SU-DHL-6 (cell line): ENCODE measurements at regions not wholly inside any gene's neighbourhood (a gene's known extent, or its start where the extent isn't known, plus 50 kb on each side); places are given as distances from the start of the nearest gene placed in this dataset.

Source experiments
- H2AFZ ChIP-seq: fragments of 200-600 bp; sonication (generic); 2 replicates; pipeline ENCODE4 v1.6.1; 2014; ENCODE audit warnings: low read depth, mild to moderate bottlenecking, moderate library complexity, mixed read lengths, antibody characterized with exemption, low read length; ENCODE audit not compliant: severe bottlenecking
- H3F3A ChIP-seq: fragments of 200-600 bp; shearing (Covaris generic); 2 replicates; pipeline ENCODE4 v1.6.0; 2016; ENCODE audit warnings: antibody characterized with exemption, mild to moderate bottlenecking; ENCODE audit not compliant: insufficient read depth
- H3K27ac ChIP-seq: fragments of 200-600 bp; sonication (generic); 2 replicates; pipeline ENCODE4 v1.5.1; 2016; ENCODE audit warnings: low read depth, mild to moderate bottlenecking, low read length, moderate library complexity, mixed read lengths
- H3K27me3 ChIP-seq: fragments of 200-600 bp; sonication (generic), shearing (Covaris generic); 2 replicates; pipeline ENCODE4 v1.6.0; 2014; ENCODE audit warnings: mild to moderate bottlenecking, low read length
- H3K36me3 ChIP-seq: fragments of 200-600 bp; sonication (generic); 2 replicates; pipeline ENCODE4 v1.6.1; 2014; ENCODE audit warnings: mild to moderate bottlenecking, low read length, mixed read lengths
- H3K4me2 ChIP-seq: fragments of 300-600, 200-600 bp; shearing (Covaris generic), sonication (generic); 2 replicates; pipeline ENCODE4 v1.6.0; 2014; ENCODE audit warnings: low read length, low read depth, mild to moderate bottlenecking; ENCODE audit not compliant: poor library complexity, severe bottlenecking
- H3K4me3 ChIP-seq: fragments of 200-600 bp; sonication (generic); 2 replicates; pipeline ENCODE4 v1.5.1; 2014; ENCODE audit warnings: antibody characterized with exemption, low read length, mild to moderate bottlenecking, mixed read lengths; ENCODE audit not compliant: insufficient read depth, poor library complexity, severe bottlenecking
- H3K79me2 ChIP-seq: fragments of 200-600 bp; sonication (generic); 2 replicates; pipeline ENCODE4 v1.6.1; 2014; ENCODE audit warnings: mild to moderate bottlenecking, low read length, moderate library complexity; ENCODE audit not compliant: insufficient read depth
- H3K9ac ChIP-seq: fragments of 200-600 bp; sonication (generic); 2 replicates; pipeline ENCODE4 v1.7.0; 2014; ENCODE audit warnings: mild to moderate bottlenecking, low read length
- H3K9me2 ChIP-seq: fragments of 200-600 bp; sonication (generic); replicated peaks from 2 replicates; pipeline ENCODE4 v1.6.1; 2014; ENCODE audit warnings: low read length; ENCODE audit not compliant: insufficient read depth
- H3K9me3 ChIP-seq: fragments of 200-600 bp; sonication (generic); 2 replicates; pipeline ENCODE4 v1.6.1; 2014; ENCODE audit warnings: low read length, mixed read lengths; ENCODE audit not compliant: insufficient read depth
- H4K20me1 ChIP-seq: fragments of 200-600 bp; sonication (generic); 2 replicates; pipeline ENCODE4 v1.6.1; 2014; ENCODE audit warnings: low read depth, mild to moderate bottlenecking, antibody characterized with exemption, low read length, moderate library complexity, mixed read lengths
- EZH2phosphoT487 ChIP-seq: fragments of 200-600 bp; sonication (generic), shearing (Covaris generic); conservative IDR thresholded peaks from 2 replicates; pipeline ENCODE4 v1.6.1; 2018; ENCODE audit warnings: mild to moderate bottlenecking, antibody characterized with exemption, low read length, moderate library complexity, mixed read lengths
- TF ChIP-seq, protein P1 (sequence below): fragments of 200-600 bp; sonication (generic); IDR thresholded peaks from one replicate; pipeline ENCODE4 v1.5.1; 2017; ENCODE audit warnings: antibody characterized with exemption, mild to moderate bottlenecking, low read length, moderate library complexity; ENCODE audit not compliant: insufficient read depth, poor library complexity, severe bottlenecking

DNA sequence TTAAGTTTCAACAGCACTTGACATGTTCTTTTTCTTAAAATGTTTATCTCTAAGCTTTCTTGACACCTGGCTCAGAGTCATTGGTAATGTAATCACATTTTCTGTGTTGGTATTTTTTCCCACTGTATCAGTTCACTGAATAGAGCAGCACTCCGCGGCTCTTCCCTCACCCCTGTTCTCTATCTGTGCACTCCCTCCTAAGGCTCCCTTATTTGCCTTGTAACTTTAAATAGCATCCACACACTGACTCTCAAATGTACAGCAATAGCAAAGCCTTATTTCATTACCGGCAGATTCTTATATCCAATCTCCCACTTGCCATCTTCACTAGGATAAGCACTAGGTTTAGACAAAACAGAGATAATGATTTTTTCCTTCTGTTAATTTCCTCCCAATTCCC, 935.5 kb upstream of the SLC10A2 start:
- Histone ChIP-seq H3K4me2 (no peak overlapping the region), H3K9ac (no peak overlapping the region), H3F3A (no peaks in the 10 kb centered on the region), H3K4me3 (no peak overlapping the region), H2AFZ (no peak overlapping the region), H3K36me3 (no peaks in the 10 kb centered on the region), H3K9me3 (no peaks in the 10 kb centered on the region), H3K27me3 (no peaks in the 10 kb centered on the region), H3K27ac (no peak overlapping the region), H3K9me2 (no peaks in the 10 kb centered on the region), H3K79me2 (no peaks in the 10 kb centered on the region), H4K20me1 (no peaks in the 10 kb centered on the region)
- TF ChIP-seq, protein P1, sequence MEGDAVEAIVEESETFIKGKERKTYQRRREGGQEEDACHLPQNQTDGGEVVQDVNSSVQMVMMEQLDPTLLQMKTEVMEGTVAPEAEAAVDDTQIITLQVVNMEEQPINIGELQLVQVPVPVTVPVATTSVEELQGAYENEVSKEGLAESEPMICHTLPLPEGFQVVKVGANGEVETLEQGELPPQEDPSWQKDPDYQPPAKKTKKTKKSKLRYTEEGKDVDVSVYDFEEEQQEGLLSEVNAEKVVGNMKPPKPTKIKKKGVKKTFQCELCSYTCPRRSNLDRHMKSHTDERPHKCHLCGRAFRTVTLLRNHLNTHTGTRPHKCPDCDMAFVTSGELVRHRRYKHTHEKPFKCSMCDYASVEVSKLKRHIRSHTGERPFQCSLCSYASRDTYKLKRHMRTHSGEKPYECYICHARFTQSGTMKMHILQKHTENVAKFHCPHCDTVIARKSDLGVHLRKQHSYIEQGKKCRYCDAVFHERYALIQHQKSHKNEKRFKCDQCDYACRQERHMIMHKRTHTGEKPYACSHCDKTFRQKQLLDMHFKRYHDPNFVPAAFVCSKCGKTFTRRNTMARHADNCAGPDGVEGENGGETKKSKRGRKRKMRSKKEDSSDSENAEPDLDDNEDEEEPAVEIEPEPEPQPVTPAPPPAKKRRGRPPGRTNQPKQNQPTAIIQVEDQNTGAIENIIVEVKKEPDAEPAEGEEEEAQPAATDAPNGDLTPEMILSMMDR, result no peak

DNA sequence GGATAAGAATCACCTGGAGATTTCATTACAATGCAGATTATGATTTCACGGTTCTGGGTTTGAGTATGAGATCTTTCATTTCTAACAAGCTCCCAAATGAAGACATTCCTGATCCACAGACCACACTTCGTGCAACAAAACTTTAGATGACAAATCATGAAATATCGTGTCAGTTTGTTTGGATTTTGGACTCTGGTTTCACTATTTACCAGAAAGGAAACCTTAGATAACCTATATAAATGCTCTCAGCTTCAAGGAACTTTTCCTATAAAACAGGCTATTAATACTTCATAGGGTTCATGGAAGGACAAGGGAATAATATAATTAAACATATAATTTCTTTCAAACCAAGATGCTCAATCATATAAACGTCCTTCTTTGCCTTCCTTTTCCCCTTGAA, 930.5 kb upstream of the SLC10A2 start:
- Histone ChIP-seq H3K4me2 (no peak overlapping the region), H3K27ac (no peak overlapping the region), H4K20me1 (no peaks in the 10 kb centered on the region), H3K9me2 (no peaks in the 10 kb centered on the region), H3K4me3 (no peak overlapping the region), H3K9ac (no peak overlapping the region), H3K79me2 (no peaks in the 10 kb centered on the region), H3K36me3 (no peaks in the 10 kb centered on the region), H3K9me3 (no peaks in the 10 kb centered on the region), H3F3A (no peaks in the 10 kb centered on the region), H3K27me3 (no peaks in the 10 kb centered on the region), H2AFZ (no peak overlapping the region)
- no peak for TF ChIP-seq EZH2phosphoT487
- TF ChIP-seq, protein P1, result no peak

DNA sequence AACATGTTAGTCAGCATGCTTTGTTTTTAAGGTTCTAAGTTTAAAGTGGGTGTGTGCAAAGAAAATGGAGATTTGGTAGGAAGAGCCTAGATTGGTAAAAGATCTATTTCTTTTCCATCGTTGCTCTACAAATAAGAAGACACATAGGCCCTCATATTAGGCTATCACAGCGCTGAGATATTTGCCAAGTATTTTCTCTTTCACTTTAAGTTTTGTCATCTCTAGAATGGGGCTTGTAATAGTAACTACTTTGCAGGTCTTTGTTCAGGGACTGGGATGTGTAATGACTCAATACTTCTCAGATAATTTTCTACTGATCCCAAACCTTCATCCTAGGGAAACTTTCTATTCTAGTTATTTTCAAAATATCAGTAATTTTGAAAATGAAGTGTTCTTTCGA, 917.7 kb upstream of the SLC10A2 start:
- no peaks in the 10 kb centered on the region for H4K20me1 ChIP-seq
- no peaks in the 10 kb centered on the region for H3K27me3 ChIP-seq
- H3K36me3 ChIP-seq, result no peaks in the 10 kb centered on the region
- no peaks in the 10 kb centered on the region for H3K79me2 ChIP-seq
- no peaks in the 10 kb centered on the region for H3F3A ChIP-seq
- H3K9me2 ChIP-seq, result no peaks in the 10 kb centered on the region
- no peak overlapping the region for H3K4me2 ChIP-seq
- no peak overlapping the region for H3K27ac ChIP-seq
- TF ChIP-seq, protein P1, result no peak
- TF ChIP-seq EZH2phosphoT487, result no peak
- no peak overlapping the region for H3K4me3 ChIP-seq
- no peak overlapping the region for H3K9ac ChIP-seq
- H3K9me3 ChIP-seq, result no peaks in the 10 kb centered on the region
- H2AFZ ChIP-seq, result no peak overlapping the region

DNA sequence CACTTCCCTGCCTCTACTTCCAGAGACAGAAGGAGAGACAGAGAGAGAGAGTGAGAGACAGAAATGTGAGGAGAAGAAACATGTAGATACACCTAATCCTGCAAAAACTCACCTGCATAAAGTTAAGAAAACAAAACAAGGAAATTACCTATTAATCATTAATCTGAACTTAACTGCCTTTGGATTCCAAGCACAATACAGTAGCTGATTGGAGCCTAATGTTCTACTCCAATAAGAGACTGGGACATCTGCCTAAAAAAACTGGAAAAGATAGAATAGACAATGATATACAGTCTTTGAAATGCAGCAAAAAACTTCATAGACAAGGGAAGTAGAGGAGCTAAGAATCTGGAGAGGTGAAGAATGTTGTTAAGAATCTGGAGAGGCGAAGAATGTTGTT, 910.2 kb upstream of the SLC10A2 start:
- Histone ChIP-seq H3F3A (no peaks in the 10 kb centered on the region), H3K27ac (no peak overlapping the region), H3K79me2 (no peaks in the 10 kb centered on the region), H3K9ac (no peak overlapping the region), H3K4me2 (no peak overlapping the region), H3K9me3 (no peaks in the 10 kb centered on the region), H3K4me3 (no peak overlapping the region), H4K20me1 (no peaks in the 10 kb centered on the region), H3K9me2 (no peaks in the 10 kb centered on the region), H3K27me3 (no peaks in the 10 kb centered on the region), H2AFZ (no peak overlapping the region), H3K36me3 (no peaks in the 10 kb centered on the region)
- no peak for TF ChIP-seq EZH2phosphoT487
- TF ChIP-seq, protein P1, result no peak
